ENCODE measurements at regions not wholly inside any gene's neighbourhood (a gene's known extent, or its start where the extent isn't known, plus 50 kb on each side); places are given as distances from the start of the nearest gene placed in this dataset.

- TF ChIP-seq HDAC1 (CRISPR knock-in tag; IDR thresholded peaks at IDR 0.05) = no peak
- TF ChIP-seq MAF1 (CRISPR knock-in tag; IDR thresholded peaks at IDR 0.05; ENCODE audit: borderline replicate concordance) = no peak
- no peak for TF ChIP-seq TAF1 (CRISPR knock-in tag; IDR thresholded peaks at IDR 0.05)
- TF ChIP-seq REST (IDR thresholded peaks at IDR 0.05; ENCODE audit: borderline replicate concordance in 1 of 2, low read depth in 1 of 2, low read length in 2 of 2) = no peak
- TF ChIP-seq PAWR (CRISPR knock-in tag; IDR thresholded peaks at IDR 0.05; ENCODE audit: borderline replicate concordance) = no peak
Measured at GRCh38 chr6:40755749-40756452, 168.7 kb upstream of the LRFN2 start (continued).

- no TSS peak for BruUV-seq (replicated peaks)
- Histone ChIP-seq H3K4me1 (ENCODE audit: insufficient read depth, low read length) (no peaks in the 10 kb centered on the region), H3K27me3 (ENCODE audit: control insufficient read depth in 1 of 2, insufficient read depth in 2 of 2, low read length in 2 of 2) (peaks cover 6 to 48% of the 10 kb centered on the region in 2 experiments), H3K9me3 (ENCODE audit: low read length) (no peaks in the 10 kb centered on the region), H3K4me2 (ENCODE audit: low read depth, low read length) (no peak overlapping the region), H3K36me3 (replicated peaks in 1 of 2; ENCODE audit: control insufficient read depth in 1 of 2, insufficient read depth in 2 of 2, low read length in 2 of 2) (no peaks in the 10 kb centered on the region), H2AFZ (ENCODE audit: low read length) (no peak overlapping the region), H3K79me2 (ENCODE audit: insufficient read depth, low read length) (no peaks in the 10 kb centered on the region), H3K9ac (ENCODE audit: insufficient read depth, low read depth, low read length) (no peak overlapping the region), H4K20me1 (ENCODE audit: insufficient read depth, low read length) (no peaks in the 10 kb centered on the region), H3K27ac (ENCODE audit: extremely low read length, insufficient read depth, low read length) (no peak overlapping the region), H3K4me3 (replicated peaks in 1 of 3; ENCODE audit: insufficient read depth in 1 of 3, low read depth in 2 of 3, low read length in 3 of 3) (no peak overlapping the region)
- WGBS (ENCODE audit: low lambda C conversion rate) = 18% methylated on average over 20 of the region's 20 CpGs
- DNase-seq (ENCODE audit: low spot score) (no peak), ATAC-seq (no peak), FAIRE-seq (no peak)
- in situ Hi-C loops (cut with HindIII; ENCODE audit: extremely low pct_ligation_motif_present, low pct_unique_long_range_greater_than_20kb) = no loop called here
- POLR2A ChIA-PET = no interaction called here
- CTCF ChIA-PET (ENCODE audit: low intra/inter-chr PET ratio, low total read pairs) = no interaction called here
- intact Hi-C loops (cut with micrococcal nuclease; ENCODE audit: unreplicated experiment) = no loop called here
- TF ChIP-seq MED8 (CRISPR knock-in tag; IDR thresholded peaks at IDR 0.05; ENCODE audit: insufficient replicate concordance) = no peak
- no peak for TF ChIP-seq ZNF558 (CRISPR knock-in tag; IDR thresholded peaks at IDR 0.05; ENCODE audit: borderline replicate concordance)
- no peak for TF ChIP-seq HBP1 (CRISPR knock-in tag; IDR thresholded peaks at IDR 0.05; ENCODE audit: low read depth)
- TF ChIP-seq ZXDC (CRISPR knock-in tag; IDR thresholded peaks at IDR 0.05) = no peak
- no peak for TF ChIP-seq ZNF441 (CRISPR knock-in tag; IDR thresholded peaks at IDR 0.05; ENCODE audit: borderline replicate concordance)
- TF ChIP-seq NFYC (CRISPR knock-in tag; IDR thresholded peaks at IDR 0.05) = no peak
- TF ChIP-seq ZNF672 (CRISPR knock-in tag; IDR thresholded peaks at IDR 0.05) = no peak
- no peak for TF ChIP-seq MED1 (CRISPR knock-in tag; IDR thresholded peaks at IDR 0.05)
- no peak for TF ChIP-seq ZSCAN12 (CRISPR knock-in tag; IDR thresholded peaks at IDR 0.05)
- TF ChIP-seq ZFP62 (CRISPR knock-in tag; IDR thresholded peaks at IDR 0.05) = no peak
- no peak for TF ChIP-seq KLF16 (CRISPR knock-in tag; IDR thresholded peaks at IDR 0.05)
Measured at GRCh38 chr6:40755046-40755681, 168.0 kb upstream of the LRFN2 start.
